Stimulated activated CD4-positive, alpha-beta T cell treated with anti-CD3 and anti-CD28 coated beads, Interleukin-1b, Interleukin-23, amount 100 ng/mL, for 24 hours (primary cell): ENCODE measurements at regions not wholly inside any gene's neighbourhood (a gene's known extent, or its start where the extent isn't known, plus 50 kb on each side); places are given as distances from the start of the nearest gene placed in this dataset.

Source experiments
- DNase-seq, 4 experiments: peaks; one replicate each; pipeline ENCODE4 v3.0.0-alpha.2; 2020; ENCODE audit warnings: low read depth in 4 of 4, low spot score in 1 of 4

DNA sequence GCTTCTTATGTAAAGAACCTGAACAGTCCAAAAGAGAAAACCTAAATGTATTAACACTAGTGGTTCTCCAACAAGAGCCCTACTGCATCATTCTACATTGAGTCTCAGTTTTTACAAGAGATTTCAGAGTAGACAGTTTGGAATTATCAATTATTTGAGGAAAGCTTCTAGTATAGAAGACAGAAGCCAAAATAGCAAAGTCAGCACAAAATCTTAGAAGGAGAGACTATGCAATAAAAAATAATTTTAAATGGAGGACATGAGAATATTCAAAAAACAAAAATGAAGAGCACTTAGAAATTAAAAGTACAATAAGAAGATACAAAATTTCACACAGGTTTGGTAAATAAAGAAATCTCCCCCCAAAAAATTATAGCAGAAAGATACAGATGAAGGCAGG is 406.3 kb upstream of the USP15 start:
- no peak for DNase-seq

DNA sequence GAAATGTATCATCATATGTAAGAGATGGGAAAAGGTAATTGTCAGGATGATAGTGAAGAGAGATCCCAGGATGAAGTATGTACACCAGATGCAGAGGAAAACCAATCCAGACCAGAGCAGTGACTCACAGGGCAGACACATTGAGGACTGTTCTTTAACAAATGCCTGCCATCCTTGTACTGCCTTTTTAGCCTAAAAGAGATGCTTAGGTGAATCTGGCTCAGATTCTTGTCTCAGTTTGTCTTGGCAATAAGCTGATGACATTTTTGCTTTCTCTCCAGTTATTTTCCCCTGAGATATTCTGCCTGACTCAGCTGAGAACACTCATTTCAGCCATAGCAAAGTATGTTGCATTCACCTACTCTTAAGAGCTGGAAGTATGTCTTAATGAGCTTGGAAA is 405.3 kb upstream of the USP15 start:
- no peak for DNase-seq

- no peak for DNase-seq
These were observed 402.2 kb upstream of the USP15 start for GRCh38 chr12:61857968-61858367.

- DNase-seq = no peak
These were observed 399.8 kb upstream of the USP15 start for GRCh38 chr12:61860451-61860850.

DNA sequence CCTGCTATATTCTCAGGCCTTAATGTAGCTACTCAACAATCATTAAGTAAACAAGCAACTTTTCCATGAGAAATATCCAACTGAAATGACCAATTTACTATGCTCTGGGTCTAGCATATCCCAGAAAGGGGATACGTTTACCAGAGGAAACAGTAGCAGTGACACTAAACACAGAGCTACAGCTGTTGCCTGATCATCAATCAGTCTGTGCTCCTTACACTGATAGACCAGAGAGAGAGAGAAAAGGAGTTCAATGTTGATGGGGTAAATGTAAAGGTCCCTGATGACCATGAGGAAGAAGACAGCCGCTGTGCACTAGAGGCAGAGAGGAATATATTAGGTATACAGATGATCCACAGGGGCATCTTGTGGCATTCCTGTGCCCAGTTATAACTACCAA is 397.2 kb upstream of the USP15 start:
- no peak for DNase-seq

DNA sequence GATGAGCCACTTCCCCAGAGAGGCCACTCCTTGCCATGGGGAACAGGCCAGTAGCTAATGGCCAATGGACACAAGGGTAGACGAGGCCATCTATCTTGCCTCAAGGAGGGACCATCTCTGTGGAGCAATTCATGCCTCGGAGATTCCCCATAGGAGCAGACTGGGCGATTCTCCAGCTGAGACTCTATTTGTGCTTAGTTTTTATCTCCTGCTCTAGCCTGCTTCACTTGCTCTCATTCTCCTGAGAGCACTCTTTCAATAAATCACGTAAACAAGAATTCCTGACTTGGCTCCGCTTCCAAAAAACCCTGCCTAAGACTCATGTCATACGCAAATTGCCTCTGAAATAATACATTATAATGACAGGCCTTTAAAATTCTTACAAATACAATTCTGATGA is 396.4 kb upstream of the USP15 start:
- no peak for DNase-seq

- DNase-seq = no peak
These were observed 390.4 kb upstream of the USP15 start for GRCh38 chr12:61869796-61870195.

- no peak for DNase-seq
These were observed 389.3 kb upstream of the USP15 start for GRCh38 chr12:61870658-61871484.

DNA sequence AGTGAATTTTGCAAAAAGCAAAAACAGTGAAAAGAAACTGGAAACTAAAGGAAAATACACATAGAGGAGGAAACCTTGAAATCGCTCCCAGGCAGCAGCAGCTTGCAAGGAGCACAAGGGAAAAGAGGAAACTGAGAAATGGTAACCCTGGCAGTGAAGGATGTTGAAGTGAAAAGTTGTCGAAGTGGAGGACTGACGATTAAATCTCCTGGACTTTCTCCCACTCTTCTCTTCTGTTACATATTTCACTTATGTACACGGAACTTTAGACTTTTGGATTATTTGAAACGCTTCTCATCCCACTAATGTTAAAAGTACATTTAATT is 388.8 kb upstream of the USP15 start:
- no peak for DNase-seq

- DNase-seq = no peak
These were observed 381.0 kb upstream of the USP15 start for GRCh38 chr12:61879229-61879628.

DNA sequence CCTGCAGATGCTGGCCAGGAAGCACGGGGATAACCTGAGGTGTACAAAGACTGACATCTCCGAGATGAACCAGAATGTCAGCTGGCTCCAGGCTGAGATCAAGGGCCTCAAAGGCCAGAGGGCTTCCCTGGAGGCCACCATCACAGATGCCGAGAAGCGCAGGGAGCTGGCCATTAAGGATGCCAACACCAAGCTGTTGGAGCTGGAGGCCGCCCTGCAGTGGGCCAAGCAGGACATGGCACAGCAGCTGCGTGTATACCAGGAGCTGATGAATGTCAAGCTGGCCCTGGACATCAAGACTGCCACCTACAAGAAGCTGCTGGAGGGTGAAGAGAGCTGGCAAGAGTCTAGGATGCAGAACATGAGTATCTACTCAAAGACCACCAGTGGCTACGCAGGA is 380.0 kb upstream of the USP15 start:
- no peak for DNase-seq

DNA sequence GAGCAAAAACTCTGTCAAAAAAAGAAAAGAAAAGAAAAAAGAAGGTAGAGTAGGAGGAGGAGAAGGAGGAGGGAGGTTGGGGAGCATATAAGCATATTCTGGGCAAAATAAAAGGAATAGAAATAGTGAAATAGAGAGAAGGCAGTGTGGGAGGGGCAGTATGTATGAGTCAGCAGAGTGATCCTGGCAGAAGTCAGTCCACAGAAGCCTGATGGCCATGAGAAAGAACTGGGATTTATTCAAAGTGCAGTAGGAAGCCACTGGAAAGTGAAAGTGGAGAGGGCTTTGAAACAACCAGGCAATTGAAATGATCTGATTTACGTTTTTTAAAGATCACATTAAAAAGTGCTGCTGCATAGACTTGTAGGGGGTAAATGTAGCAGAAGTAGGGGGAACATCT is 368.6 kb upstream of the USP15 start:
- DNase-seq = no peak

- no peak for DNase-seq
These were observed 366.0 kb upstream of the USP15 start for GRCh38 chr12:61894168-61894567.

DNA sequence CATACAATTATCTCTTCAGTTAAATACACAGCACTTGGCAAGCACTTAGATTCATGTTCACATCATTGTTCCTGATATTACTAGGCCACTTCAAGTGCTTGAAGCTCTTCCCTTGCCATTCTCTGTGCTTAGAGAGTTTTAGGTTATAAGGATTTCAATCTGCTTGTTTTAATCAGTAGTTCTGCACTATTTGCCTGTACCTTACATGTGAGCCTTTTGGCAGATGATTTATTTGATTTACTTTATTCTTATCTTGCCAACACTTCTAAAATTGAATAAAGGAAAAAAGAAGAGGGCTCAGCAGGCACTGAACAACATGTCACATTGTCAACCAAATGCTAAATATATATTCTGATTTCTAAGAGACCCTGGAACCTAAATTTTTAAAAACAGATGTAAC is 363.8 kb upstream of the USP15 start:
- no peak for DNase-seq

GRCh38 chr12:61902403-61902802 is 357.8 kb upstream of the USP15 start:
- DNase-seq = no peak

- DNase-seq = no peak
These were observed 349.1 kb upstream of the USP15 start for GRCh38 chr12:61911113-61911512.

DNA sequence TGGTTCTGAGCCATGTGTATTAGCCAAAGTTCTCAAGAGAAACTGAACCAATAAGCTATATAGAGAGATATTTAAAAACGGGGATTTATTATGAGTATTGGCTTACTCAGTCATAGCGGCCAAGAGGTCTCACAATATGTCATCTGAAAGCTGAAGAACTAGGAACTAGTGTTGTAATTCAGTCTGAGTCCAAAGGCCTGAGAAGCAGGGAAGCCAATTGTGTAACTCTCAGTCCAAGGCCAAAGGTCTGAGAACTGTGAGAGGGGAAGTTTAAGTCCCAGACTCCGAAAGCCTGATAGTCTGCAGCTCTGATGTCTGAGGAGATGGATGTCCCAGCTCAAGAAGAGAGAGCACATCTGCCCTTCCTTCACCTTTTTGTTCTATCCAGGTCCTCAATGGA is 344.8 kb upstream of the USP15 start:
- no peak for DNase-seq

DNA sequence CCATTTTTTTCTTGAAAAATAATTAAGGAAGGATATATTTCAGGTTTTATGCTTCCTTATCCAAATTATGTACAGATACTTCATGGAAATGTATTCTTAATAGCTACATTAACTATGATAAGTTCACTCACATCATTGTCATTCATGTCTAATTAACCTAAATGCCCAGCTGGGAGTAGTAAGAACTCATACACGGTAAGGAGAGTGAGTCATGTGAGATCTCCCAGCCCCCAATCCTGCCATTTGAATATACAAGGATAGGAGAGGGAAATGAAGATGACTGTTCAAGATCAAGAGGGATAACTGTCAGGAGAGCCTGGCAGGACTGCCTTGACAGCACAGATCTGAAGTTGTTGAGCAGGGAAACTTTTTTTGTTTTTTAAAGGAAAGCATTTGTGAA is 343.4 kb upstream of the USP15 start:
- no peak for DNase-seq

- no peak for DNase-seq
These were observed 340.5 kb upstream of the USP15 start for GRCh38 chr12:61919686-61920085.

GRCh38 chr12:61920230-61920629 is 340.0 kb upstream of the USP15 start:
- DNase-seq = no peak

- DNase-seq = no peak
These were observed 337.1 kb upstream of the USP15 start for GRCh38 chr12:61923152-61923551.

DNA sequence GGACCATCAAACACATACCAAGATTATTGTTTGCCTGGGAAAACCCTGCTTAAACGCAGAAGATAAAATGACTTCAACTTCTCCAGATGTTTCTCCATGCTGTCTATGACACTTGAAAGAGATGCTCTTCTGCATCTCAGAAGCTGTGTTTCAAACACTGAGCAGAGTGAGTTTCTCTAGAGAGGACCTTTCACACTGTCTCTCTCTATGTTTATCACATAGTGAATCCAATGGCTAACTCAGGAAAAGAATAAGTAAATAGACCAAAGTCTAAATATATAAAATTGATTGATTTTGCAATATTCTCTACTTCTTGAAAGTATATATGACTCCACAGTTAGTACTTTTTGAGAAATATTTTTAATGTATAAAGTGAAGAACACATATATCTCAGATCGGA is 325.6 kb upstream of the USP15 start:
- no peak for DNase-seq

DNA sequence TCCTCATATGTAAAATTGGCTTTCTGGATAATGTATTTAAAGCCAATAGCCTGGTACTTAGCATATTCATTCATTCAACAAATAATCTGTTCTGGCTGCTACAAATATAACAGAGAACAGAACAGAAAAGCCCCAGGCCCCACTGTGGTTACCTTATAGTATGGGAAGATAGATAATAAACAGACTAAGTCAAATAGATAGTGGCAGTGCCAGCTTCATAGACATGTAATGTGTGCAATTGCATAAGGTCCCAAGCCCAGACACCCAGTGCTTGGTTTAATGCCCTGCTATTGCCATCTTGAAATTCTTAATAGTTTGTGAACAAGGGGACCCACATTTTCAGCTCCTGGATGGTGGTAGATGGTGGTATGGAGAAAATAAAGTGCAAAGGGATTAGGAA is 320.2 kb upstream of the USP15 start:
- DNase-seq = no peak

- no peak for DNase-seq
These were observed 303.7 kb upstream of the USP15 start for GRCh38 chr12:61956545-61956944.
